GM12874 (cell line): ENCODE measurements at regions not wholly inside any gene's neighbourhood (a gene's known extent, or its start where the extent isn't known, plus 50 kb on each side); places are given as distances from the start of the nearest gene placed in this dataset.

Source experiments
- TF ChIP-seq, protein P1 (sequence below): IDR thresholded peaks from 2 replicates; pipeline ENCODE4 v1.5.1; 2011; ENCODE audit warnings: low read depth, mild to moderate bottlenecking, control low read depth, low read length, moderate library complexity; ENCODE audit not compliant: insufficient read depth

DNA sequence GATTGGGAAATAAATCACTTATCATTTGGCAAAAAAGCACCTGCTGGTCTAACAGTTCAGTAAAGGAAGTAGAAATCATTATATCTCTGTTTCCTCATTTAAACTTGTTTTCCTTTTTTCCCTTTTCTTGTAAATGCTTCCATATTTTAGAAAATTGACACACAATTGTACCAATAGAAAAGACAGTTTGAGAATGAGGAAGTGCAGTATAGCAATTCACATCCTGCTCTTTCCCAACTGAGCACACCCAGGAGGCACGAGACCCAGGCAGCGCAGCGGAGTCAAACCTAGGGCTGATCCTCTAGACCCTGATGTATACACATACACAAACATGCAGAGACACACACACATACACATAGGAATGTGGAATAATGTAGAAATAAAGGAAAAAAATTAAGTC, 74.8 kb upstream of the PACRGL start:
- TF ChIP-seq, protein P1, sequence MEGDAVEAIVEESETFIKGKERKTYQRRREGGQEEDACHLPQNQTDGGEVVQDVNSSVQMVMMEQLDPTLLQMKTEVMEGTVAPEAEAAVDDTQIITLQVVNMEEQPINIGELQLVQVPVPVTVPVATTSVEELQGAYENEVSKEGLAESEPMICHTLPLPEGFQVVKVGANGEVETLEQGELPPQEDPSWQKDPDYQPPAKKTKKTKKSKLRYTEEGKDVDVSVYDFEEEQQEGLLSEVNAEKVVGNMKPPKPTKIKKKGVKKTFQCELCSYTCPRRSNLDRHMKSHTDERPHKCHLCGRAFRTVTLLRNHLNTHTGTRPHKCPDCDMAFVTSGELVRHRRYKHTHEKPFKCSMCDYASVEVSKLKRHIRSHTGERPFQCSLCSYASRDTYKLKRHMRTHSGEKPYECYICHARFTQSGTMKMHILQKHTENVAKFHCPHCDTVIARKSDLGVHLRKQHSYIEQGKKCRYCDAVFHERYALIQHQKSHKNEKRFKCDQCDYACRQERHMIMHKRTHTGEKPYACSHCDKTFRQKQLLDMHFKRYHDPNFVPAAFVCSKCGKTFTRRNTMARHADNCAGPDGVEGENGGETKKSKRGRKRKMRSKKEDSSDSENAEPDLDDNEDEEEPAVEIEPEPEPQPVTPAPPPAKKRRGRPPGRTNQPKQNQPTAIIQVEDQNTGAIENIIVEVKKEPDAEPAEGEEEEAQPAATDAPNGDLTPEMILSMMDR, result no peak

DNA sequence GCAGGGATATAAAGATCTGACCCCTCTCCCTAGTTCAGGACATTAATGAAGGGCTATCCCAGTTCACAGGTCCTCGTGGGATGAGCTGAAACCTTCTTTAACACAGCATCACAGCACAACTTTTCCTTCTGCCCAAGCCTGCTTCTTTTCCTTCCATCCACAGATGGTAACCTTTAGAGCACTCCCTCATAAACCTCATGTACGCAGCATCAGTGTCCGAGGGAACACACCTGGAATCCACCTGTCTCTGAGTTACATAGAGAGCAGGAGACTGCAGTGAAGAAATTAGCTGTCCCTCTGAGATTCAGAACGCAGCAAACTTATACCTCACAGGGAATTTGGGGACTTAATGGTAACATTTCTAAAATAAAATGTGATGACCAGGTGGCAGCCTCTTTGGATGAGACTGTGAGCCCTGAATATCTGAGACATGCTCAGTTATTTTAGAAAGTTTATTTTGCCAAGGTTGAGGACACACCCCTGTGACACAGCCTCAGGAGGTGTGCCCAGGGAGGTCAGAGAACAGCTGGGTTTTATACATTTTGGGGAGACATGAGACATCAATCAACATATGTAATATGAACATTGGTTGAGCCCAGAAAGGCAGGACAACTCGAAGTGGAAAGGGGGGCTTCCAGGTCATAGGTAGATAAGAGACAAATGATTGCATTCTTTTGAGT, 73.8 kb upstream of the PACRGL start:
- TF ChIP-seq, protein P1, result no peak

DNA sequence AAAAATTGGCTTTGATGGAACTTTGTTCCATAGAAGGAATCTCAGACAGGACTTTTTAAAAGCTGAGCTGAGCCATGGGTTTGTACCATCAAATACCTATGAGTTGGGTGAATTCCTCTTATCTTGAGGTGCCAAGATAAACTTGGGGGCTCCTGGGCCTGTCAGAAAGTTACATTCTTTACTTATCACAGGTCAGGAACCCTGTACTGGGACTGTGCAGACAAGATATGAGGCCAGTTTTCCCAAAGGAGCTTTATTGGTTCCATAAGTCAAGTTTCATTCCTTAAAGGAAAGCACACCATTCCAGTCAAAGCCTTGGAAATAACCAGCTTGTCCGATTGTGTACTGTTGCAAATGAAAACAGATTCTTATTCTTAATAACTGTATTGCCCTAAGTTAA, 72.4 kb upstream of the PACRGL start:
- TF ChIP-seq, protein P1, result no peak

DNA sequence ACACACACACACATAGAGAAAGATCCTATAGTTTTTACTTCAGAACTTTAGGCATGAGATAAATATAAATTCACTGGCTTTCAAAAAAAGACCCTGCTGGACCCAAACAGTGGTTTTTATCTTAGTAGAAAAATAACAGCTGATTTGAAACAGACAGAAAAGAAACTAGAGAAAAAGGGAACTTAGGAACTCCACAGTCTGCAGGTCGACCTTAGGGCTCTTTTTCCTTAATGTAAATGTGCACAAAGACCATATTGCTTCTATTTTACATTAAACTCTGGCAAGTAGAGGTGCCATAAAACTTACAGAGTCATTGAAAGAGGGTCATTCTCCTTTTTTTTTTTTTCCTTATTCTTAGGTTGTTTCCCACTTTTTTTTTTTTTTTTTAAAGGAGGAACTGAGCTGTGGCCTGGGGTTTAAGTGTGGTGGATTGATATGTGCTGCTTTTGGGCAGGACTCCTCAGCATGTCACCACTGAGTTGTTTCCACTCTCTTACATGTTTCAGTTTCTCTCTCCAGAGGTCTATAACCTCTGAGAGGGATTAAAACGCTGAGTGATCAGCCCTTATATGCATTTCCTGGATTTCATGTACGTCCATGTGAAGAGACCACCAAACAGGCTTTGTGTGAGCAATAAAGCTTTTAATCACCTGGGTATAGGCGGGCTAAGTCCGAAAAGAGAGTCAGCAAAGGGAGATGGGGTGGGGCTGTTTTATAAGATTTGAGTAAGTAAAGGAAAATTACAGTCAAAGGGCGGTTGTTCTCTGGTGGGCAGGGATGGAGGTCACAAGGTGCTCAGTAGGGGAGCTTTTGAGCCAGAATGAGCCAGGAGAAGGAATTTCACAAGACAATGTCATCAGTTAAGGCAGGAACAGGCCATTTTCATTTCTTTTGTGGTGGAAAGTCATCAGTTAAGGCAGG, 70.8 kb upstream of the PACRGL start:
- TF ChIP-seq, protein P1, result no peak

DNA sequence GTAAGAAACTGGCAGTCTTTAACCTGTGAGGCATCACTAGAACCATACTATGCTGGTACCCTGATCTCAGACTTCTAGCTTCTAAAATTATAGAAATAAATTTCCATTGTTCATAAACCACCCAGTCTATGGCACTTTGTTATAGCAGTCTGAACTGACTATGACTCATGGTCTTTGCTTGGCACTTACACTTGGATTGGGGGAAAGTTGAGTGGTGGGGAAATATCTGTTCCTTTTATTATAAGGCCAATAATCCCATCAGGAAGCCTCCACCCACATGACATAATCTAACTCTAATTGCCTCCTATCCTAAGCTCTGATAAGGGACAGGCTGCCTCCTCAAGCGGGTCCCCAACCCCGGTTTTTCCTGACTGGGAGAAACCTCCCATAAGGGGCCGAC, 61.4 kb upstream of the PACRGL start:
- TF ChIP-seq, protein P1, result no peak

DNA sequence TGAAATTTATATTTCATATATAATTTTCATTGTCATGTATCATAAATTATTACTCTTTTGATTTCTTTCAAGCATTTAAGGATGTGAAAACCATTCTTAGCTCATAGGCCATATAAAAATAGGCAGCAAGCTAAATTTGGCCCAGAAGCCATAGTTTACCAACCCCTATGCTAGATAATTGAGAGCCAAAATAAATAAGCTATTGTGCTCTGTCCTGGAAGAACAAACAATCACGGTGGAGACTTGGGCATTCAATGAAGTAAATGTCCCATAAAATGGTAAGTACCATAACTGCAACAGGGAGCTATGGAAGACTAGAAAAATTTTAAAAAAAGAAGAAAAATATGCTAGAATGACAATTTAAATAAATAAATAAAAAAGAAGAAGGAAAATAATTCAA, 60.9 kb upstream of the PACRGL start:
- TF ChIP-seq, protein P1, result no peak

DNA sequence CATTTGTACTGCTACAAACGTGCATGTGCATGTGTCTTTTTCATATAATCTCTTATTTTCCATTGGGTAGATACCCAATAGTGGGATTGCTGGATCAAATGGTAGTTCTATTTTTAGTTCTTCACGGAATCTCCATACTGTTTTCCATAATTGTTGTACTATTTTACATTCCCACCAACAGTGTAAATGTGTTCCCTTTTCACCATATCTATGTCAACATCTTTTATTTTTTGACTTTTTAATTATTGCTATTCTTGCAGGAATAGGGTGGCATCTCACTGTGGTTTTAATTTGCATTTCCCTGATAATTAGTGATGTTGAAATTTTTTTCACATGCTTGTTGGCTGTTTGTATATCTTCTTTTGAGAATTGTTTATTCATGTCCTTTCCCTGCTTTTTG, 59.3 kb upstream of the PACRGL start:
- TF ChIP-seq, protein P1, result no peak
